H9 (cell line): ENCODE measurements at regions not wholly inside any gene's neighbourhood (a gene's known extent, or its start where the extent isn't known, plus 50 kb on each side); places are given as distances from the start of the nearest gene placed in this dataset.

Experiments
- DNase-seq: peaks from one replicate; pipeline ENCODE4 v3.0.0-alpha.2; 2017
- H2AFZ ChIP-seq: one replicate; pipeline ENCODE4 v1.6.1; 2013; ENCODE audit warnings: mild to moderate bottlenecking, low read length, control low read depth, moderate library complexity
- H2AK5ac ChIP-seq: 2 replicates; pipeline ENCODE4 v1.6.1; 2013; ENCODE audit warnings: low read length, control low read depth, mixed read lengths; ENCODE audit not compliant: insufficient read length
- H2BK120ac ChIP-seq: one replicate; pipeline ENCODE4 v1.6.1; 2013; ENCODE audit warnings: low read depth, mild to moderate bottlenecking, low read length, control low read depth, inconsistent platforms; ENCODE audit not compliant: poor library complexity, severe bottlenecking
- H2BK12ac ChIP-seq: 2 replicates; pipeline ENCODE4 v1.6.1; 2013; ENCODE audit warnings: low read length, control low read depth, mixed read lengths, low read depth; ENCODE audit not compliant: insufficient read length
- H2BK15ac ChIP-seq: 2 replicates; pipeline ENCODE4 v1.6.1; 2013; ENCODE audit warnings: low read depth, low read length, control low read depth
- H2BK20ac ChIP-seq: one replicate; pipeline ENCODE4 v1.6.1; 2013; ENCODE audit warnings: low read depth, mild to moderate bottlenecking, low read length, control low read depth, inconsistent platforms; ENCODE audit not compliant: poor library complexity, severe bottlenecking
- H2BK5ac ChIP-seq: 2 replicates; pipeline ENCODE4 v1.6.1; 2013; ENCODE audit warnings: low read length, control low read depth, mixed read lengths; ENCODE audit not compliant: insufficient read length
- H3K14ac ChIP-seq: 2 replicates; pipeline ENCODE4 v1.6.1; 2013; ENCODE audit warnings: low read length, control low read depth; ENCODE audit not compliant: insufficient read depth
- H3K18ac ChIP-seq: 2 replicates; pipeline ENCODE4 v1.6.1; 2013; ENCODE audit warnings: low read depth, mild to moderate bottlenecking, mixed read lengths, low read length, control low read depth; ENCODE audit not compliant: insufficient read length
- H3K23ac ChIP-seq: 2 replicates; pipeline ENCODE4 v1.6.1; 2013; ENCODE audit warnings: low read length, control low read depth, mixed read lengths, low read depth; ENCODE audit not compliant: insufficient read length
- H3K23me2 ChIP-seq: 2 replicates; pipeline ENCODE4 v1.6.1; 2013; ENCODE audit warnings: low read depth, mild to moderate bottlenecking, mixed read lengths, low read length, control low read depth; ENCODE audit not compliant: insufficient read length, poor library complexity, severe bottlenecking
- H3K27ac ChIP-seq: 2 replicates; pipeline ENCODE4 v1.5.1; 2013; ENCODE audit warnings: low read length, control low read depth, mixed read lengths, low read depth; ENCODE audit not compliant: insufficient read length
- H3K27me3 ChIP-seq: 2 replicates; pipeline ENCODE4 v1.6.1; 2013; ENCODE audit warnings: low read length, control low read depth, inconsistent platforms; ENCODE audit not compliant: insufficient read depth
- H3K4ac ChIP-seq: 2 replicates; pipeline ENCODE4 v1.6.1; 2013; ENCODE audit warnings: low read depth, mild to moderate bottlenecking, control low read depth, inconsistent platforms, low read length, moderate library complexity
- H3K4me1 ChIP-seq: 2 replicates; pipeline ENCODE4 v1.6.1; 2013; ENCODE audit warnings: low read length, control low read depth, inconsistent platforms; ENCODE audit not compliant: insufficient read depth
- H3K4me2 ChIP-seq: 2 replicates; pipeline ENCODE4 v1.6.1; 2013; ENCODE audit warnings: low read length, control low read depth, mixed read lengths; ENCODE audit not compliant: insufficient read length, insufficient read depth
- H3K56ac ChIP-seq: 2 replicates; pipeline ENCODE4 v1.6.1; 2013; ENCODE audit warnings: low read depth, mild to moderate bottlenecking, mixed read lengths, low read length, control low read depth; ENCODE audit not compliant: insufficient read length
- H3K79me1 ChIP-seq: 2 replicates; pipeline ENCODE4 v1.6.1; 2013; ENCODE audit warnings: low read depth, mild to moderate bottlenecking, moderate library complexity, low read length, control low read depth, inconsistent platforms; ENCODE audit not compliant: insufficient read depth, poor library complexity, severe bottlenecking
- H3K79me2 ChIP-seq: 2 replicates; pipeline ENCODE4 v1.6.1; 2013; ENCODE audit warnings: low read length, control low read depth, inconsistent platforms; ENCODE audit not compliant: insufficient read depth
- H3K9ac ChIP-seq: 2 replicates; pipeline ENCODE4 v1.6.1; 2013; ENCODE audit warnings: low read length, control low read depth, mixed read lengths; ENCODE audit not compliant: insufficient read length; ENCODE audit errors: extremely low read depth
- H3K9me3 ChIP-seq: one replicate; pipeline ENCODE4 v1.6.1; 2013; ENCODE audit warnings: low read depth, low read length, inconsistent platforms; ENCODE audit not compliant: control insufficient read depth
- H3T11ph ChIP-seq: one replicate; pipeline ENCODE4 v1.6.1; 2013; ENCODE audit warnings: mild to moderate bottlenecking, low read length, control low read depth, inconsistent platforms
- H4K20me1 ChIP-seq: one replicate; pipeline ENCODE4 v1.6.1; 2013; ENCODE audit not compliant: control insufficient read depth, insufficient read length, insufficient read depth
- H4K5ac ChIP-seq: 2 replicates; pipeline ENCODE4 v1.6.1; 2013; ENCODE audit warnings: low read depth, mild to moderate bottlenecking, mixed read lengths, low read length, control low read depth; ENCODE audit not compliant: insufficient read length
- H4K8ac ChIP-seq: replicated peaks from 2 replicates; pipeline ENCODE4 v1.6.1; 2013; ENCODE audit warnings: low read length, control low read depth, mixed read lengths, low read depth; ENCODE audit not compliant: insufficient read length
- H4K91ac ChIP-seq: 2 replicates; pipeline ENCODE4 v1.6.1; 2013; ENCODE audit warnings: low read depth, mild to moderate bottlenecking, moderate library complexity, mixed read lengths, low read length, control low read depth; ENCODE audit not compliant: insufficient read length
- H3K27ac Mint-ChIP-seq, 3 experiments: 2 replicates in 2 of 3; 3 replicates in 1 of 3; pipeline ENCODE4 v1.8.0; 2020 to 2021; ENCODE audit warnings: mixed read lengths in 3 of 3, mild to moderate bottlenecking in 1 of 3, moderate library complexity in 1 of 3
- H3K27me3 Mint-ChIP-seq: 2 replicates; pipeline ENCODE4 v1.8.0; 2021; ENCODE audit warnings: low read depth, mild to moderate bottlenecking, moderate library complexity, mixed read lengths
- H3K36me3 Mint-ChIP-seq, 3 experiments: 2 replicates in 2 of 3; 3 replicates in 1 of 3; pipeline ENCODE4 v1.8.0; 2020 to 2021; ENCODE audit warnings: low read depth in 3 of 3, mixed read lengths in 3 of 3; ENCODE audit not compliant: insufficient read depth in 1 of 3
- H3K4me1 Mint-ChIP-seq, 2 experiments: 2 replicates each; pipeline ENCODE4 v1.8.0; 2020; ENCODE audit warnings: mixed read lengths in 2 of 2
- H3K4me3 Mint-ChIP-seq, 2 experiments: 2 replicates in 1 of 2; 3 replicates in 1 of 2; pipeline ENCODE4 v1.8.0; 2020 to 2021; ENCODE audit warnings: mild to moderate bottlenecking in 2 of 2, mixed read lengths in 2 of 2, moderate library complexity in 1 of 2
- H3K9me3 Mint-ChIP-seq, 2 experiments: 2 replicates in 1 of 2; 3 replicates in 1 of 2; pipeline ENCODE4 v1.8.0; 2020; ENCODE audit warnings: mild to moderate bottlenecking in 2 of 2, mixed read lengths in 2 of 2, moderate library complexity in 1 of 2
- WGBS: extraction: QIAGEN DNeasy Blood & Tissue Kit; methylation state at CpG from one replicate; pipeline ENCODE4 v1.1.7; 2013; ENCODE audit warnings: missing lambda C conversion rate, low lambda C conversion rate, mixed read lengths; ENCODE audit not compliant: insufficient read length; ENCODE audit errors: extremely low coverage; 5-methylcytosine and 5-hydroxymethylcytosine counted together
- TF ChIP-seq, protein P1 (sequence below): fragments of 200-600 bp; sonication (generic); conservative IDR thresholded peaks from 3 replicates; pipeline ENCODE4 v1.8.0; 2021; ENCODE audit warnings: antibody characterized with exemption, mild to moderate bottlenecking

DNA sequence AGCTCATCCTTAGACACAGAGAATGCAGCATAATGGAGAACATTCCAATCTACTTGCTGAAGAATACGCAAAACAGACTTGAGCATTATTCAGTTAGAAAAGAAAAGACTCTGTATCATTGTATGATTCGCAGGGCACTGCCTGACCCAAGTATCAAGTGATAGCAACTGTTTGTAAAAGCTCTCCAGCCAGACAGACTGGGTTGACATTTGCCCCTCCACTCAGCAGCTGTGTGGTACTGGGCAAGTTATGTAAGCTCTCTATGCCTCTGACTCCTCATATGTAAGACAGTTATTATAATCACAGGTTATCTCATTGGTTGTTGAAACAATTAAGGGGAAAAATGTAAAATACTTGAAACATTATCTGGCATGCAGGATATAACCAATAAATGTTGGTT, 505.0 kb downstream of the ELAVL2 start:
- peaks cover 0 to 4% of the 10 kb centered on the region in 2 experiments; a peak in 2 of 5 replicates for H3K9me3 Mint-ChIP-seq
- Histone ChIP-seq H2BK20ac (no peak overlapping the region), H3K18ac (no peak overlapping the region), H3K27ac (no peak overlapping the region), H4K91ac (no peak overlapping the region), H4K5ac (no peak overlapping the region), H2BK120ac (no peak overlapping the region), H3K14ac (no peak overlapping the region), H3T11ph (no peak overlapping the region), H3K9ac (no peak overlapping the region), H3K27me3 (no peaks in the 10 kb centered on the region), H4K8ac (no peak overlapping the region), H3K23ac (no peak overlapping the region), H3K23me2 (no peaks in the 10 kb centered on the region), H2BK5ac (no peak overlapping the region), H3K56ac (no peak overlapping the region), H3K4me1 (no peaks in the 10 kb centered on the region), H3K79me2 (no peaks in the 10 kb centered on the region), H4K20me1 (no peaks in the 10 kb centered on the region), H3K9me3 (no peaks in the 10 kb centered on the region), H2BK15ac (no peak overlapping the region), H3K4me2 (no peak overlapping the region), H3K79me1 (no peaks in the 10 kb centered on the region), H3K4ac (no peak overlapping the region), H2AK5ac (no peak overlapping the region), H2BK12ac (no peak overlapping the region), H2AFZ (no peak overlapping the region)
- WGBS, result no CpG with 5 or more reads among the region's 2 CpGs
- TF ChIP-seq, protein P1, sequence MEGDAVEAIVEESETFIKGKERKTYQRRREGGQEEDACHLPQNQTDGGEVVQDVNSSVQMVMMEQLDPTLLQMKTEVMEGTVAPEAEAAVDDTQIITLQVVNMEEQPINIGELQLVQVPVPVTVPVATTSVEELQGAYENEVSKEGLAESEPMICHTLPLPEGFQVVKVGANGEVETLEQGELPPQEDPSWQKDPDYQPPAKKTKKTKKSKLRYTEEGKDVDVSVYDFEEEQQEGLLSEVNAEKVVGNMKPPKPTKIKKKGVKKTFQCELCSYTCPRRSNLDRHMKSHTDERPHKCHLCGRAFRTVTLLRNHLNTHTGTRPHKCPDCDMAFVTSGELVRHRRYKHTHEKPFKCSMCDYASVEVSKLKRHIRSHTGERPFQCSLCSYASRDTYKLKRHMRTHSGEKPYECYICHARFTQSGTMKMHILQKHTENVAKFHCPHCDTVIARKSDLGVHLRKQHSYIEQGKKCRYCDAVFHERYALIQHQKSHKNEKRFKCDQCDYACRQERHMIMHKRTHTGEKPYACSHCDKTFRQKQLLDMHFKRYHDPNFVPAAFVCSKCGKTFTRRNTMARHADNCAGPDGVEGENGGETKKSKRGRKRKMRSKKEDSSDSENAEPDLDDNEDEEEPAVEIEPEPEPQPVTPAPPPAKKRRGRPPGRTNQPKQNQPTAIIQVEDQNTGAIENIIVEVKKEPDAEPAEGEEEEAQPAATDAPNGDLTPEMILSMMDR, result no peak
- H3K4me3 Mint-ChIP-seq, result no peak overlapping the region
- H3K36me3 Mint-ChIP-seq, result no peaks in the 10 kb centered on the region; a peak in 1 of 7 replicates
- H3K4me1 Mint-ChIP-seq, result peaks cover 7 to 10% of the 10 kb centered on the region in 2 experiments
- peaks cover 41% of the 10 kb centered on the region for H3K27me3 Mint-ChIP-seq
- DNase-seq, result no peak
- H3K27ac Mint-ChIP-seq, result no peak overlapping the region
